Spleen (tissue), 11 donors: ENCODE measurements at regions not wholly inside any gene's neighbourhood (a gene's known extent, or its start where the extent isn't known, plus 50 kb on each side); places are given as distances from the start of the nearest gene placed in this dataset.

Experiments
- DNase-seq: peaks from one replicate; pipeline ENCODE4 v3.0.0-alpha.2; 2020
- H3K27ac ChIP-seq, 8 donors: fragments of 200-600 bp; sonication (generic) in 7 of 8; 1 replicate in 4 of 8; 2 replicates in 4 of 8; pipeline versions ENCODE4 v1.5.0 to v1.8.0; 2016 to 2021; ENCODE audit warnings: inconsistent platforms in 4 of 8, mild to moderate bottlenecking in 4 of 8, moderate library complexity in 1 of 8
- H3K27me3 ChIP-seq, 7 donors: fragments of 200-600 bp; sonication (generic) in 6 of 7; replicated peaks in 1 of 7; 1 replicate in 4 of 7; 2 replicates in 3 of 7; pipeline versions ENCODE4 v1.5.0 to v1.8.0; 2016 to 2021; ENCODE audit warnings: inconsistent platforms in 3 of 7, mild to moderate bottlenecking in 1 of 7
- H3K36me3 ChIP-seq, 6 donors: fragments of 200-600 bp; sonication (generic) in 5 of 6; 1 replicate in 4 of 6; 2 replicates in 2 of 6; pipeline versions ENCODE4 v1.5.0 to v1.8.0; 2016 to 2021; ENCODE audit warnings: inconsistent platforms in 2 of 6
- H3K4me1 ChIP-seq, 6 donors: fragments of 200-600 bp; sonication (generic) in 5 of 6; 1 replicate in 3 of 6; 2 replicates in 3 of 6; pipeline versions ENCODE4 v1.5.0 to v1.8.0; 2016 to 2021; ENCODE audit warnings: inconsistent platforms in 3 of 6
- H3K4me3 ChIP-seq, 8 donors: fragments of 200-600 bp; sonication (generic) in 7 of 8; 1 replicate in 4 of 8; 2 replicates in 4 of 8; pipeline versions ENCODE4 v1.5.0 to v1.8.0; 2016 to 2021; ENCODE audit warnings: inconsistent platforms in 4 of 8, mild to moderate bottlenecking in 4 of 8, moderate library complexity in 2 of 8
- H3K9me3 ChIP-seq, 8 donors: fragments of 200-600 bp; sonication (generic) in 7 of 8; 1 replicate in 4 of 8; 2 replicates in 4 of 8; pipeline versions ENCODE4 v1.5.0 to v1.8.0; 2016 to 2021; ENCODE audit warnings: inconsistent platforms in 4 of 8
- CTCF ChIP-seq, 11 experiments: fragments of 200-600 bp in 7 of 11; fragments of 450-650 bp in 4 of 11; sonication (generic) in 4 of 11; IDR thresholded peaks in 8 of 11; conservative IDR thresholded peaks in 3 of 11; 1 replicate in 7 of 11; 2 replicates in 4 of 11; pipeline versions ENCODE4 v1.4.0 to v1.8.0; 2016 to 2021; ENCODE audit warnings: antibody characterized with exemption in 11 of 11, inconsistent platforms in 4 of 11, mild to moderate bottlenecking in 1 of 11
- POLR2A ChIP-seq, 3 donors: fragments of 450-650 bp; IDR thresholded peaks; one replicate each; pipeline ENCODE4 v1.5.1; 2017; ENCODE audit warnings: antibody characterized with exemption in 3 of 3, mild to moderate bottlenecking in 1 of 3
- POLR2AphosphoS5 ChIP-seq, 3 donors: sonication (generic); formaldehyde crosslinking; IDR thresholded peaks; one replicate each; pipeline ENCODE4 v1.5.1; 2017; ENCODE audit warnings: antibody characterized with exemption in 3 of 3
- WGBS, 5 donors: extraction: QIAGEN DNeasy Blood & Tissue Kit in 3 of 5; methylation state at CpG; one replicate each; pipeline versions ENCODE4 v1.1.5 to v1.1.7; 2013 to 2018; 5-methylcytosine and 5-hydroxymethylcytosine counted together
- intact Hi-C: fragments of 100-400 bp; cut with DNase I; formaldehyde crosslinking; loops from one replicate; pipeline ENCODE4 v1.15.0; 2023; ENCODE audit warnings: low total_unique reads
- donor health status: healthy with polysubstance abuse.
- donor health status: DM: no; HTN: no; CAD: no; lungs with moderate emphysema.
- donor health status: DM: no; HTN: no; CAD: no.
- donor health status: Bipolar disorder and iron deficiency.
- donor health status: healthy.
- donor health status: DM: no; HTN: no; CAD: no.
- donor health status: DM: yes; HTN: yes; CAD: no.

GRCh38 chr10:25858076-25858475 is 76.0 kb upstream of the MYO3A start:
- TF ChIP-seq POLR2A (IDR thresholded peaks at IDR 0.05) = no peak
- TF ChIP-seq POLR2AphosphoS5 (IDR thresholded peaks at IDR 0.05) = no peak
- no peak for TF ChIP-seq CTCF (IDR thresholded peaks at IDR 0.05 in 8 of 11, conservative IDR thresholded peaks at IDR 0.05 in 3 of 11)
- intact Hi-C loops = no loop called here
- H3K27me3 ChIP-seq = peaks cover 0 to 4% (median 0%) of the 10 kb centered on the region in 7 donors
- H3K9me3 ChIP-seq = peaks cover 0 to 3% (median 0%) of the 10 kb centered on the region in 8 donors
- no peak overlapping the region for H3K4me3 ChIP-seq
- no peaks in the 10 kb centered on the region for H3K36me3 ChIP-seq
- 76 to 82% (median 79%) methylated on average over 3 of the region's 3 CpGs for WGBS, 5 donors
- H3K4me1 ChIP-seq = no peaks in the 10 kb centered on the region
- H3K27ac ChIP-seq = no peak overlapping the region
- DNase-seq = no peak

- intact Hi-C loops = no loop called here
- no peaks in the 10 kb centered on the region for H3K36me3 ChIP-seq
- peaks cover 0 to 12% (median 0%) of the 10 kb centered on the region in 8 donors for H3K9me3 ChIP-seq
- no peaks in the 10 kb centered on the region for H3K27me3 ChIP-seq
- H3K4me1 ChIP-seq = no peaks in the 10 kb centered on the region
- DNase-seq = no peak
- H3K27ac ChIP-seq = no peak overlapping the region
- no peak for TF ChIP-seq POLR2A (IDR thresholded peaks at IDR 0.05)
- TF ChIP-seq CTCF (IDR thresholded peaks at IDR 0.05 in 8 of 11, conservative IDR thresholded peaks at IDR 0.05 in 3 of 11) = no peak
- H3K4me3 ChIP-seq = no peak overlapping the region
These were observed 68.8 kb upstream of the MYO3A start for GRCh38 chr10:25865267-25865666.

- Histone ChIP-seq H3K27ac (no peak overlapping the region), H3K4me3 (no peak overlapping the region), H3K4me1 (no peaks in the 10 kb centered on the region), H3K9me3 (peaks cover 0 to 12% (median 0%) of the 10 kb centered on the region in 8 donors), H3K27me3 (no peaks in the 10 kb centered on the region), H3K36me3 (no peaks in the 10 kb centered on the region)
- DNase-seq = no peak
- TF ChIP-seq POLR2A (IDR thresholded peaks at IDR 0.05) (no peak), CTCF (IDR thresholded peaks at IDR 0.05 in 8 of 11, conservative IDR thresholded peaks at IDR 0.05 in 3 of 11) (no peak), POLR2AphosphoS5 (IDR thresholded peaks at IDR 0.05) (no peak)
- WGBS, 5 donors = 45 to 80% (median 64%) methylated on average over 3 of the region's 3 CpGs
- intact Hi-C loops = no loop called here
These were observed 66.7 kb upstream of the MYO3A start for GRCh38 chr10:25867321-25867720.

- WGBS, 5 donors = 77 to 87% (median 80%) methylated on average over 7 of the region's 7 CpGs
- no peak for DNase-seq
- no peaks in the 10 kb centered on the region for H3K36me3 ChIP-seq
- intact Hi-C loops = no loop called here
- no peak overlapping the region for H3K27ac ChIP-seq
- H3K9me3 ChIP-seq = peaks cover 0 to 7% (median 0%) of the 10 kb centered on the region in 8 donors
- no peak overlapping the region for H3K4me3 ChIP-seq
- no peaks in the 10 kb centered on the region for H3K4me1 ChIP-seq
- no peak for TF ChIP-seq POLR2AphosphoS5 (IDR thresholded peaks at IDR 0.05)
- TF ChIP-seq POLR2A (IDR thresholded peaks at IDR 0.05) = no peak
- TF ChIP-seq CTCF (IDR thresholded peaks at IDR 0.05 in 8 of 11, conservative IDR thresholded peaks at IDR 0.05 in 3 of 11) = no peak
- no peaks in the 10 kb centered on the region for H3K27me3 ChIP-seq
These were observed 64.9 kb upstream of the MYO3A start for GRCh38 chr10:25869067-25869591.
